Astrocyte (in vitro differentiated cells and primary cell): ENCODE measurements at regions not wholly inside any gene's neighbourhood (a gene's known extent, or its start where the extent isn't known, plus 50 kb on each side); places are given as distances from the start of the nearest gene placed in this dataset.

Experiments
- EZH2 ChIP-seq: IDR thresholded peaks from 2 replicates; pipeline ENCODE4 v1.6.1; 2012; ENCODE audit warnings: mild to moderate bottlenecking, low read length, inconsistent platforms; ENCODE audit not compliant: insufficient read depth
- TF ChIP-seq, protein P1 (sequence below): IDR thresholded peaks from 2 replicates; pipeline ENCODE4 v1.5.1; 2011; ENCODE audit warnings: low read depth, mild to moderate bottlenecking, inconsistent platforms, low read length, moderate library complexity; ENCODE audit not compliant: insufficient read depth

DNA sequence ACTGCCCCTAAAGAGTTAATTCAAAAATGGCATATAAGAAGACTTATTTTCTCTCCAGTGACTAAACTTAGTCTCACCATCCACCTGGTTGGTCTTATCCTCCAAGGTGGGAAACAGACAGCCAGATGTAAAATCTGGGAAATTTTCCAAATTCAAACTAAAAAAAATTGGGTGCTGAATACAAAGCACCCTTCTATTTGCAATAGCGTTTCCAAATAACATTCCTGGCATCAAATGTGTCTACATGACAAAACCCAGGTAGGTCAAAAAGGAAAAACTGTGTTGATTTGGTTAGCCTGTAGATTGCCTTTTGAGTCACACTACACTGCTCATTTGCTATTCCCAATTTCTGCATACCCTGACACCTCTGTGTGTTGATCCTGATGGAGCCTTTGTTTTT, 252.2 kb downstream of the NR2F1-AS1 start:
- TF ChIP-seq, protein P1, sequence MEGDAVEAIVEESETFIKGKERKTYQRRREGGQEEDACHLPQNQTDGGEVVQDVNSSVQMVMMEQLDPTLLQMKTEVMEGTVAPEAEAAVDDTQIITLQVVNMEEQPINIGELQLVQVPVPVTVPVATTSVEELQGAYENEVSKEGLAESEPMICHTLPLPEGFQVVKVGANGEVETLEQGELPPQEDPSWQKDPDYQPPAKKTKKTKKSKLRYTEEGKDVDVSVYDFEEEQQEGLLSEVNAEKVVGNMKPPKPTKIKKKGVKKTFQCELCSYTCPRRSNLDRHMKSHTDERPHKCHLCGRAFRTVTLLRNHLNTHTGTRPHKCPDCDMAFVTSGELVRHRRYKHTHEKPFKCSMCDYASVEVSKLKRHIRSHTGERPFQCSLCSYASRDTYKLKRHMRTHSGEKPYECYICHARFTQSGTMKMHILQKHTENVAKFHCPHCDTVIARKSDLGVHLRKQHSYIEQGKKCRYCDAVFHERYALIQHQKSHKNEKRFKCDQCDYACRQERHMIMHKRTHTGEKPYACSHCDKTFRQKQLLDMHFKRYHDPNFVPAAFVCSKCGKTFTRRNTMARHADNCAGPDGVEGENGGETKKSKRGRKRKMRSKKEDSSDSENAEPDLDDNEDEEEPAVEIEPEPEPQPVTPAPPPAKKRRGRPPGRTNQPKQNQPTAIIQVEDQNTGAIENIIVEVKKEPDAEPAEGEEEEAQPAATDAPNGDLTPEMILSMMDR: no peak
- no peak for TF ChIP-seq EZH2
